ENCODE measurements at regions not wholly inside any gene's neighbourhood (a gene's known extent, or its start where the extent isn't known, plus 50 kb on each side); places are given as distances from the start of the nearest gene placed in this dataset.

GRCh38 chr17:72414032-72414396 lies 293.2 kb downstream of the SOX9 start:
- DNase-seq, result no peak

- no peak for DNase-seq
Observed at GRCh38 chr17:72414967-72415853, 294.4 kb downstream of the SOX9 start.

- no peak for DNase-seq
Observed at GRCh38 chr17:72416054-72416675, 295.3 kb downstream of the SOX9 start.

- DNase-seq, result no peak
Observed at GRCh38 chr17:72416905-72417304, 296.1 kb downstream of the SOX9 start.

- DNase-seq, result no peak
Observed at GRCh38 chr17:72417627-72418026, 296.8 kb downstream of the SOX9 start.

- no peak for DNase-seq
Observed at GRCh38 chr17:72419866-72420774, 299.3 kb downstream of the SOX9 start.

- DNase-seq, result no peak
Observed at GRCh38 chr17:72420775-72421127, 299.9 kb downstream of the SOX9 start.

GRCh38 chr17:72421128-72422092 lies 300.6 kb downstream of the SOX9 start:
- no peak for DNase-seq

- no peak for DNase-seq
Observed at GRCh38 chr17:72422204-72422504, 301.3 kb downstream of the SOX9 start.

- DNase-seq, result no peak
Observed at GRCh38 chr17:72422505-72423285, 301.9 kb downstream of the SOX9 start.

GRCh38 chr17:72423286-72423589 lies 302.4 kb downstream of the SOX9 start:
- DNase-seq, result no peak

GRCh38 chr17:72423718-72424117 lies 302.9 kb downstream of the SOX9 start:
- DNase-seq, result no peak

- no peak for DNase-seq
Observed at GRCh38 chr17:72424505-72425117, 303.8 kb downstream of the SOX9 start.

GRCh38 chr17:72425133-72425793 lies 304.4 kb downstream of the SOX9 start:
- DNase-seq, result no peak

- DNase-seq, result no peak
Observed at GRCh38 chr17:72425794-72426168, 305.0 kb downstream of the SOX9 start.

GRCh38 chr17:72426321-72426720 lies 305.5 kb downstream of the SOX9 start:
- DNase-seq, result no peak

GRCh38 chr17:72426948-72427760 lies 306.3 kb downstream of the SOX9 start:
- no peak for DNase-seq

GRCh38 chr17:72427761-72428109 lies 306.9 kb downstream of the SOX9 start:
- no peak for DNase-seq

- no peak for DNase-seq
Observed at GRCh38 chr17:72429066-72429638, 308.3 kb downstream of the SOX9 start.
